C4-2B (cell line): ENCODE measurements at regions not wholly inside any gene's neighbourhood (a gene's known extent, or its start where the extent isn't known, plus 50 kb on each side); places are given as distances from the start of the nearest gene placed in this dataset.

ENCODE experiments used
- H3K27ac ChIP-seq: fragments of 450-650 bp; 2 replicates; pipeline ENCODE4 v1.5.1; 2017
- CTCF ChIP-seq: fragments of 450-650 bp; conservative IDR thresholded peaks from 2 replicates; pipeline ENCODE4 v1.5.1; 2017; ENCODE audit warnings: mild to moderate bottlenecking
- ZFX ChIP-seq: fragments of 450-650 bp; IDR thresholded peaks from 2 replicates; pipeline ENCODE4 v1.6.1; 2017

DNA sequence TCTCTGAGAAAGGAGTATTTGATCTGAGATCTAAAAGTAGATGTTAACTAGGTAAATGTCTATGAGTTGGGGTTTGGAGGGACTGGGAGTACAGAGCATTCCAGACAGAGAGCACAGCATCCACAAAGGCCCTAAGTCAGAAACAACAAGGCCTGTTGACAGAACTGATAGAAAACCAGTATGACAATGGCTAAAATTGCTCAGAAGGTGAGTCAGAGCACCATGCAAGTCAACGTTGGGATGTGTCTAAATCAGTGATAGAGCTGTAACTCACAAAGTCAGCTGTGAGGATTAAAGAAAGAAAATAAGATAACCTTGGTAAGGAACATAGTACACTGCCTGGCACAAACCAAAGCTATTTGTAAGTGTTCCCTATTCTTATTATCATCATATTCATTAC is 124.0 kb downstream of the CETN3 start:
- no peak overlapping the region for H3K27ac ChIP-seq
- no peak for TF ChIP-seq ZFX
- TF ChIP-seq CTCF = no peak

DNA sequence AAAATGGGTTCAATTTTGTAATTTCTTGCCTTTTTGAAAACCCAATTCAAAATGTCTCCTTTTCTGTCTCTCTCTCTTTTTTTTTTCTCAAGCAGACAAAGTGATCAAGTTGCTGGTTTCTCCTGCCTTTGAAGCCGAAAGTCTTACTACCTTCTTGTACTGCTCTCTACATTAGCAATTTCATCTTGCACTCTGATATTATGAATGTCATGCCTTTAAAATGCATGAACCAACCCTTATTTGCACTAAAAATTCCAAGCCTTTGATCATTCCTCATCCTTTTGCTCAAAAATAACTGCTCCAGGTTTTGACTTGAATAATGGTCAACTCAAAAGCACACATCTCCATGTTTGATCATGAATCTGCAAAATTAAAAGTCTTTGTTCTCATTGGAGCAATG is 125.2 kb downstream of the CETN3 start:
- no peak overlapping the region for H3K27ac ChIP-seq
- TF ChIP-seq ZFX (no peak), CTCF (no peak)

DNA sequence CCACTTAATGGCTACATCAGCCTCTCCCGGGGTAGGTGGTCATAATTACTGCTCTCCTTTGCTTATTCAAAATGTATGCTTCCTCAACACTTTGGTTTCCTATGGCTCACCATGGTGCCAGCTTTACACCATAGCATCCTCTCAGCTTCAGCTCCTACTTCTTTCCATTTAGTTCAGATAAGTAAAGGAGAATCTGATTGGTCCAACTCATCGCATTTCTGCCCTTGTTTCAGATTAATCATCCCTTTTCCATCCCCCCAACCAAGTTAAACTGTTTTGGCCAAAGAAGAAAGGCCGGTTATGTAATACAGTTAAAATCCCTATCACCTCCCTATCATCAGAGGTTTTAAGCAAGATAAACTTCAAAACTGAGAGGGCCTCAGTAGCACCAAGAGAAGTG is 130.5 kb downstream of the CETN3 start:
- no peak overlapping the region for H3K27ac ChIP-seq
- no peak for TF ChIP-seq ZFX
- no peak for TF ChIP-seq CTCF

GRCh38 chr5:90274216-90274615 is 135.3 kb downstream of the CETN3 start:
- TF ChIP-seq ZFX (no peak), CTCF (no peak)
- no peak overlapping the region for H3K27ac ChIP-seq

DNA sequence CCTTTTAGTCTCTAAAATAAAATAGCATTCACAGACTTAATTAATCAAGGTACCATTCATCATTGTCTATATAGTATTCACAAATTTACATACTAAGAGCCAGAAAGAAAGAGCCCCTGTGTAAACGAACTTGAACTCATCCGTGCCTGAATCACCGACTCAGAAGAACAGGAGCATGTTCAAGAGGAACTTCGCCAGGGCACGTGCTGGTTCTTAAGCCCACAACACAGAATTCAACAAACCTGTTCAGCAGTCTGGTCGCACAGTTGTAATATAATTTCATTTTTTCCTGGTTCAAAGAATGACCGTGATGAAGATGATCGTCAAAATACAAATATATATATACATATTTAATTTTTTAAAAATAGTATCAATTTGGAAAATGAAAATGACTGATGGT is 141.9 kb downstream of the CETN3 start:
- H3K27ac ChIP-seq = no peak overlapping the region
- TF ChIP-seq ZFX (no peak), CTCF (no peak)

GRCh38 chr5:90265545-90265857 is 144.1 kb downstream of the CETN3 start:
- TF ChIP-seq CTCF (peak; percentile 22), ZFX (no peak)
- no peak overlapping the region for H3K27ac ChIP-seq

GRCh38 chr5:90264689-90265544 is 144.6 kb downstream of the CETN3 start:
- H3K27ac ChIP-seq = no peak overlapping the region
- TF ChIP-seq ZFX = no peak
- peak; percentile 99 for TF ChIP-seq CTCF
